Mucosa of rectum (tissue), 2 donors: ENCODE measurements at regions not wholly inside any gene's neighbourhood (a gene's known extent, or its start where the extent isn't known, plus 50 kb on each side); places are given as distances from the start of the nearest gene placed in this dataset.

Experiments
- H3K27ac ChIP-seq, 2 donors: one replicate each; pipeline ENCODE4 v1.7.0; 2013; ENCODE audit warnings: inconsistent platforms in 2 of 2, low read depth in 2 of 2, low read length in 2 of 2
- H3K27me3 ChIP-seq, 2 donors: one replicate each; pipeline ENCODE4 v1.7.0; 2013; ENCODE audit warnings: low read length in 2 of 2; ENCODE audit not compliant: control insufficient read depth in 2 of 2, insufficient read depth in 2 of 2
- H3K36me3 ChIP-seq, 2 donors: one replicate each; pipeline ENCODE4 v1.7.0; 2013; ENCODE audit warnings: low read length in 2 of 2; ENCODE audit not compliant: control insufficient read depth in 2 of 2, insufficient read depth in 2 of 2
- H3K4me1 ChIP-seq, 2 donors: one replicate each; pipeline ENCODE4 v1.7.0; 2013; ENCODE audit warnings: low read length in 2 of 2, mild to moderate bottlenecking in 1 of 2; ENCODE audit not compliant: control insufficient read depth in 2 of 2, insufficient read depth in 2 of 2
- H3K4me3 ChIP-seq, 2 donors: one replicate each; pipeline ENCODE4 v1.7.0; 2013; ENCODE audit warnings: low read length in 2 of 2
- H3K9ac ChIP-seq, 2 donors: one replicate each; pipeline ENCODE4 v1.7.0; 2013; ENCODE audit warnings: low read length in 2 of 2, low read depth in 1 of 2, mild to moderate bottlenecking in 1 of 2
- H3K9me3 ChIP-seq, 2 donors: one replicate each; pipeline ENCODE4 v1.7.0; 2013; ENCODE audit warnings: low read length in 2 of 2; ENCODE audit not compliant: control insufficient read depth in 2 of 2
- donor health status: healthy.
- donor health status: Normal muscosa, but diverticular disease.

- Histone ChIP-seq H3K9me3 (no peaks in the 10 kb centered on the region), H3K27ac (no peak overlapping the region), H3K4me1 (no peaks in the 10 kb centered on the region), H3K9ac (no peak overlapping the region), H3K4me3 (no peak overlapping the region), H3K36me3 (no peaks in the 10 kb centered on the region), H3K27me3 (no peaks in the 10 kb centered on the region)
Observed at GRCh38 chrX:79440336-79440735, 73.2 kb upstream of the ITM2A start.
